CD14-positive monocyte (primary cell): ENCODE measurements at regions not wholly inside any gene's neighbourhood (a gene's known extent, or its start where the extent isn't known, plus 50 kb on each side); places are given as distances from the start of the nearest gene placed in this dataset.

Experiments
- DNase-seq, 3 donors: peaks; one replicate each; pipeline ENCODE4 v3.0.0-alpha.2; 2011 to 2022
- H2AFZ ChIP-seq: 2 replicates; pipeline ENCODE4 v1.6.0; 2012; ENCODE audit warnings: mild to moderate bottlenecking, low read depth, low read length, inconsistent platforms; ENCODE audit not compliant: insufficient read depth, poor library complexity, severe bottlenecking
- H3K27ac ChIP-seq, 2 donors: 1 replicate in 1 of 2; 2 replicates in 1 of 2; pipeline ENCODE4 v1.5.1; 2012 to 2013; ENCODE audit warnings: low read length in 2 of 2, control low read depth in 1 of 2, inconsistent platforms in 1 of 2, low read depth in 1 of 2, mild to moderate bottlenecking in 1 of 2
- H3K27me3 ChIP-seq, 2 donors: one replicate each; pipeline versions ENCODE4 v1.6.0 to v1.6.1; 2011 to 2013; ENCODE audit warnings: low read length in 2 of 2; ENCODE audit not compliant: control insufficient read depth in 2 of 2, insufficient read depth in 2 of 2
- H3K36me3 ChIP-seq, 2 donors: replicated peaks in 1 of 2; 1 replicate in 1 of 2; 2 replicates in 1 of 2; pipeline versions ENCODE4 v1.5.1 to v1.6.1; 2012 to 2013; ENCODE audit warnings: low read length in 2 of 2, control low read depth in 1 of 2, inconsistent platforms in 1 of 2, mild to moderate bottlenecking in 1 of 2; ENCODE audit not compliant: insufficient read depth in 2 of 2, control insufficient read depth in 1 of 2
- H3K4me1 ChIP-seq, 2 donors: 1 replicate in 1 of 2; 2 replicates in 1 of 2; pipeline versions ENCODE4 v1.5.1 to v1.6.1; 2012 to 2013; ENCODE audit warnings: low read length in 2 of 2, control low read depth in 1 of 2, inconsistent platforms in 1 of 2, mild to moderate bottlenecking in 1 of 2, moderate library complexity in 1 of 2; ENCODE audit not compliant: insufficient read depth in 2 of 2, control insufficient read depth in 1 of 2
- H3K4me2 ChIP-seq: replicated peaks from 2 replicates; pipeline ENCODE3; 2012; ENCODE audit warnings: low read length, moderate library complexity, mild to moderate bottlenecking; ENCODE audit not compliant: poor library complexity, severe bottlenecking; ENCODE audit errors: extremely low read depth
- H3K4me3 ChIP-seq, 3 experiments: fragments of 200-600 bp in 1 of 3; sonication (generic) in 1 of 3; replicated peaks in 1 of 3; 1 replicate in 2 of 3; 2 replicates in 1 of 3; pipeline ENCODE4 v1.5.1; 2011 to 2013; ENCODE audit warnings: low read length in 3 of 3, mild to moderate bottlenecking in 3 of 3, control low read depth in 2 of 3, low read depth in 2 of 3, inconsistent platforms in 1 of 3, moderate library complexity in 1 of 3
- H3K79me2 ChIP-seq: 2 replicates; pipeline ENCODE4 v1.6.0; 2012; ENCODE audit warnings: mild to moderate bottlenecking, control low read depth, inconsistent platforms, low read length, moderate library complexity; ENCODE audit not compliant: insufficient read depth
- H3K9ac ChIP-seq: 2 replicates; pipeline ENCODE4 v1.6.0; 2017; ENCODE audit warnings: low read length, mild to moderate bottlenecking; ENCODE audit not compliant: insufficient read depth, poor library complexity, severe bottlenecking
- H3K9me3 ChIP-seq, 2 donors: replicated peaks in 1 of 2; 1 replicate in 1 of 2; 2 replicates in 1 of 2; pipeline versions ENCODE4 v1.5.1 to v1.6.1; 2012 to 2013; ENCODE audit warnings: low read length in 2 of 2, control low read depth in 1 of 2; ENCODE audit not compliant: control insufficient read depth in 1 of 2, insufficient read depth in 1 of 2
- H4K20me1 ChIP-seq: 2 replicates; pipeline ENCODE4 v1.6.0; 2012; ENCODE audit warnings: mild to moderate bottlenecking, low read length, control low read depth, moderate library complexity; ENCODE audit not compliant: insufficient read depth
- H3K27ac Mint-ChIP-seq, 7 donors: one replicate each; pipeline ENCODE4 v1.8.0; 2020; ENCODE audit warnings: mild to moderate bottlenecking in 7 of 7, mixed read lengths in 7 of 7, moderate library complexity in 6 of 7, inconsistent platforms in 2 of 7
- H3K27me3 Mint-ChIP-seq, 3 donors: one replicate each; pipeline ENCODE4 v1.8.0; 2021 to 2022; ENCODE audit warnings: low read depth in 3 of 3, mild to moderate bottlenecking in 3 of 3, mixed read lengths in 3 of 3, moderate library complexity in 3 of 3, inconsistent platforms in 1 of 3
- H3K36me3 Mint-ChIP-seq, 2 donors: one replicate each; pipeline ENCODE4 v1.8.0; 2020; ENCODE audit warnings: mixed read lengths in 2 of 2, inconsistent platforms in 1 of 2, mild to moderate bottlenecking in 1 of 2
- H3K4me1 Mint-ChIP-seq: one replicate; pipeline ENCODE4 v1.8.0; 2020; ENCODE audit warnings: mild to moderate bottlenecking, mixed read lengths
- H3K4me3 Mint-ChIP-seq, 2 donors: one replicate each; pipeline ENCODE4 v1.8.0; 2020; ENCODE audit warnings: mild to moderate bottlenecking in 2 of 2, mixed read lengths in 2 of 2, moderate library complexity in 1 of 2
- H3K9me3 Mint-ChIP-seq, 7 donors: one replicate each; pipeline ENCODE4 v1.8.0; 2020 to 2022; ENCODE audit warnings: mixed read lengths in 7 of 7, mild to moderate bottlenecking in 6 of 7, moderate library complexity in 6 of 7, inconsistent platforms in 2 of 7
- CTCF ChIP-seq: fragments of 200-600 bp; IDR thresholded peaks from one replicate; pipeline ENCODE4 v1.8.0; 2022; ENCODE audit warnings: antibody characterized with exemption, mild to moderate bottlenecking
- WGBS: methylation state at CpG from one replicate; pipeline ENCODE4 v1.1.5; 2013; ENCODE audit warnings: missing lambda C conversion rate; ENCODE audit not compliant: insufficient coverage; 5-methylcytosine and 5-hydroxymethylcytosine counted together
- intact Hi-C, 2 donors: fragments of 100-400 bp; cut with micrococcal nuclease; formaldehyde crosslinking; loops; one replicate each; pipeline versions ENCODE4 v1.15.0 to v1.15.1; 2023

GRCh38 chr10:109618748-109619147 lies 304.6 kb downstream of the XPNPEP1 start:
- H4K20me1 ChIP-seq, result no peaks in the 10 kb centered on the region
- TF ChIP-seq CTCF, result no peak
- no peaks in the 10 kb centered on the region for H3K4me1 ChIP-seq
- Mint-ChIP-seq H3K9me3 (peaks cover 2 to 9% (median 8%) of the 10 kb centered on the region in 7 donors), H3K36me3 (no peaks in the 10 kb centered on the region), H3K4me1 (no peaks in the 10 kb centered on the region), H3K4me3 (no peak overlapping the region), H3K27ac (no peak overlapping the region), H3K27me3 (no peaks in the 10 kb centered on the region)
- H3K36me3 ChIP-seq, result no peaks in the 10 kb centered on the region
- no peak overlapping the region for H3K4me3 ChIP-seq
- no peak for DNase-seq
- H3K27me3 ChIP-seq, result no peaks in the 10 kb centered on the region
- intact Hi-C loops, result no loop called here
- no peak overlapping the region for H3K9ac ChIP-seq
- no peak overlapping the region for H2AFZ ChIP-seq
- no peaks in the 10 kb centered on the region for H3K79me2 ChIP-seq
- H3K27ac ChIP-seq, result no peak overlapping the region
- WGBS, result no CpG with 5 or more reads among the region's 1 CpG
- H3K4me2 ChIP-seq, result no peak overlapping the region
- peaks cover 0 to 5% of the 10 kb centered on the region in 2 donors for H3K9me3 ChIP-seq

- no peak overlapping the region for H3K27ac Mint-ChIP-seq
- no peaks in the 10 kb centered on the region for H3K36me3 Mint-ChIP-seq
- H3K9ac ChIP-seq, result no peak overlapping the region
- peaks cover 2 to 13% (median 7%) of the 10 kb centered on the region in 7 donors for H3K9me3 Mint-ChIP-seq
- no peak overlapping the region for H3K4me2 ChIP-seq
- DNase-seq, result no peak
- no peaks in the 10 kb centered on the region for H3K27me3 ChIP-seq
- intact Hi-C loops, result no loop called here
- no peak overlapping the region for H3K27ac ChIP-seq
- H3K4me3 Mint-ChIP-seq, result no peak overlapping the region
- no peak for TF ChIP-seq CTCF
- H4K20me1 ChIP-seq, result no peaks in the 10 kb centered on the region
- H3K9me3 ChIP-seq, result peaks cover 0 to 5% of the 10 kb centered on the region in 2 donors
- H2AFZ ChIP-seq, result no peak overlapping the region
- H3K27me3 Mint-ChIP-seq, result no peaks in the 10 kb centered on the region
- no peaks in the 10 kb centered on the region for H3K4me1 ChIP-seq
- WGBS, result no CpG with 5 or more reads among the region's 1 CpG
- no peak overlapping the region for H3K4me3 ChIP-seq
- no peaks in the 10 kb centered on the region for H3K79me2 ChIP-seq
- no peaks in the 10 kb centered on the region for H3K36me3 ChIP-seq
- no peaks in the 10 kb centered on the region for H3K4me1 Mint-ChIP-seq
Observed at GRCh38 chr10:109618301-109618700, 305.0 kb downstream of the XPNPEP1 start.
